GM19467 (cell line): ENCODE measurements at regions not wholly inside any gene's neighbourhood (a gene's known extent, or its start where the extent isn't known, plus 50 kb on each side); places are given as distances from the start of the nearest gene placed in this dataset.

ENCODE experiments used
- ATAC-seq: cut with Tn5 transposase; IDR thresholded peaks from one replicate; pipeline ENCODE4 v1.9.1; 2021; ENCODE audit warnings: mild to moderate bottlenecking, moderate library complexity; ENCODE audit not compliant: unreplicated experiment

DNA sequence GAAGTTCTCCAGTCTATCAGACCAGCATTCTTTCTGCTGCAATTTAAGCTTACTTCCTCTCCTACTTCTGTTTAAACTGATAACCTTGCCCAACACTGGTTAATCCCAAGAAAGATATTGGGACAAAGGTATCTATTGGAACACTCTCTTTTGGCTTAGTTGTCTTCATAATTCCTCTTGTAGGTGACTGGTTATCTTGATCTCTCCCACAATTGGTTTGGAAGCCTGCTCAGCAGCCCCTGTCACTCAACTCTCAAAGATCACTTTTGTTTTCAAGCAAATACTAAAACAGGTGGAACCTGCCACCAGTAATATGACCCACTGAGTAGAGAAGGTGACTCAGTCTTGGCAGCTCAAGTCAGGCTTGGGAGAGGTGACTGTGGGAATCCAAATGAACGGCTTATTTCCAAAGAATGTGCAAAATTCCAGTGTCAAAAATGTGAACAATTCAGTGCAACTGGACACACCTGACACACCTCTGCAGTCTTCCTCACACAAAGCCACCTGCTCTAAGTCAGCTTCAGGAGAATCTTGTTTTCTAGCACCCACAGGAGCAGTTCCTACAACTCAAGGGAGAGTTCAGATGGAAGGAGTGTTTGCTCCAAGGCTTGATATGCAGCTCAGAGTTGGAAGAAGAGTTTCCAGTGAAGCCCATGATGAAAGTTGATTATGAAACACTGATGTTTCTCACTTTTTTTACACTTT is 83.2 kb upstream of the SLC38A2 start:
- ATAC-seq: no peak

DNA sequence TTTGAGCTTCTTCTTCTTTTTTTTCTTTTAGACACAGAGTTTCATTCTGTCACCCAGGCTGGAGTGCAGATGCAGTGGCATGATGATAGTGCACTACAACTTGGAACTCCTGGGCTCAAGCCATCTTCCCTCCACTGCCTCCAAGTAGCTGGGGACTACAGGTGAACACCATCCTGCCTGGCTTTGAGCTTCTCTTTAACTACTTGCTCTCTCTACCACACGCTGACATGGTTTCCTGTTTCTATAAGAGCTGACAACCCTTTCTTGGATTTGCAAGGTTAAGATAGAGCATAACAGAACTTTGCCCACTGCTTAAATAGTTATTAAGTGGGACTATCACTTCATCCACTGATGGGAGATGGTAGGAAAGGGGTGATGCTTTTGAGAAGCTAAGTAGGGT is 82.4 kb upstream of the SLC38A2 start:
- ATAC-seq: no peak

DNA sequence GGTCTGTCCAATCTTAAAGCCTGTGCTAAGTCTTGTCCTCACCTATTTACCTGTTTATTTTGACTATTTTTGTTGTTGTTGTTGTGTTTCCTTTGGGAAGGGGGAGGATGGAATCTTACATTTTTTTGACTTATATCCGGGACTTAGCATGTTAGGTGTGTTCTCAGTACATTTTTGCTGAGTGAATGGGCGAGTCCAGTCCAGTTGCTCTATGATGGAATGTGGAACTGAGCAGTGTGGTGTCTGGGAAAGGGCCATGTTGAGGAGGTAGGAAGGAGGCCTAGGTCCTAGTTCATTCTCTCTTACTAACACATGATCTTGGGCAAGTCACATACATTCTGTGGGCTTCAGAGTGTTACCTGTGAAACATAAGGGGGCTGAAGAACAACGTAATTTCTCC is 80.9 kb upstream of the SLC38A2 start:
- no peak for ATAC-seq

DNA sequence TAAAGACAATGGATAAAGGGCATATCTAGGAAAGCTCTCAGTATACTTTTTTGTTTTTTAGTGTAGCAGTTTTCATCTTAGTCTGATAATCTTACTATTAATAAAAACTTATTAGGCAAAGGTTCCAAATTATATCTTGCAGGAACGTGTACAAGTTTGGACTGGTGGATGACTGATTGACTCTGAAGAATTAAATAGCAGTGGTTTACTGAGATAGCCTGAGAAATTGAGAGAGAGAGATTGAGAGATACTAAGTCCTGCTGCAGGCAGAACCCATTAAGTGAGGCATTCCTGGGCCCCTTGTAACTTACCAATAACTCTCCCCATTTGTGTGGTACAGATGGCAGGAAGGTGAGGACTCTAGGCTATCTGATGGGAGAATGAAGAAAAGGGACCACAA is 80.2 kb upstream of the SLC38A2 start:
- no peak for ATAC-seq

DNA sequence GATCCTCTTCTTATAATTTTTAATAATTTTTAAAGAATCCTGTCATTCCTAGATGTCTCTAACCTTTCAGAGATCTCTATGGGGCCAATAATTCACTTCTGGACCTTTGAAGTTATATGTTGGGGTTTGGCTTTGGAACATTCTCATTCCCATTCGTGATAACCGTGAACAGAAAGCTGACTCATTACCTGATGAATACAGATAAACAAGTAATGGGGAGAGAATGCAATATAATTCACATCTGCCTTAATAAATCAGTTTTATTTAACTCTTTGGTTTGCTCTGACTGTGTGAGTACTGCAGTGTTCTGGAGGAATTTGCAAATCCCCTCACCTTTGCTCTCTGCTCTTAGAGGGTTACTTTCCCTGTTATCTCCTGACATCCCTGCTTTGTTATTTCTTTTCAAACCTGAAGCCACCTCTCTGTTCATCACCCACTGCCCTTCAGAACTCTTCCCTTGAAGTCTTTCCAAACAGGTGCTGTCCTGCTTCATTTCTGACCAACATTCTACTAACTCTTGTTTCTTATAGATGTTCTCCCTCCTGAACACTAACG is 79.6 kb upstream of the SLC38A2 start:
- no peak for ATAC-seq

DNA sequence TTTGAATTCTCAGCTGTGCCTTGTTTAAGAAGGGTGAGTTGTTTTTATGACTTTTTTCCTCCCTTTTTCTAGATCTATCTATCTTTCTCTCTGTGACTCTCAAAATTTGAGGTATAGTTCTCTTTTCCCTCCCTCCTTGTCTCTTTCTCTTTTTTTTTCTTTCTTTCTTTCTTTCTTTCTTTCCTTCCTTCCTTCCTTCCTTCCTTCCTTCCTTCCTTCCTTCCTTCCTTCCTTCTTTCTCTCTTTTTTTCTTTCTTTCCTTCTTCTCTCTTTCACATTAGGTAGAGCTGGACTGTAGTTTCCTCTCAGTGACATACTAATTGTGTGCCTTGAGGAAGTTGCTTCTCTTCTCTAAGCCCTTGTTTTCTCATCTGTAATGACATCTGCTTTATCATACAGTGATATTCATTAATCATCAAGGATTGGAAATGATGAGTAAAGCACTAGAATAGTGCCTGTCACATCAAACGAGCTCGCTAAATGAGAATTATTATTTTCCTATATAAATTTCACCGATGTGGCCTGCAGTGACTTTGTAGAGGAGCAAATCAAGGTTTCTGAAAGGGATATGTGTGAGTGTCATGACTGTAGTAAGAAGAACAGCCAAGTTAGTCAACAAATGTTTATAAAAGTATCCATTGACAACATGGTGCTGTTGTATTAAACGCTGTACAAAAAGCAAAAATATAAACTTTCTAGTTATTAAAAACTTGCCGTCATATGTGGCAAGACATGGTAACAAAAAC is 78.9 kb upstream of the SLC38A2 start:
- ATAC-seq: no peak

DNA sequence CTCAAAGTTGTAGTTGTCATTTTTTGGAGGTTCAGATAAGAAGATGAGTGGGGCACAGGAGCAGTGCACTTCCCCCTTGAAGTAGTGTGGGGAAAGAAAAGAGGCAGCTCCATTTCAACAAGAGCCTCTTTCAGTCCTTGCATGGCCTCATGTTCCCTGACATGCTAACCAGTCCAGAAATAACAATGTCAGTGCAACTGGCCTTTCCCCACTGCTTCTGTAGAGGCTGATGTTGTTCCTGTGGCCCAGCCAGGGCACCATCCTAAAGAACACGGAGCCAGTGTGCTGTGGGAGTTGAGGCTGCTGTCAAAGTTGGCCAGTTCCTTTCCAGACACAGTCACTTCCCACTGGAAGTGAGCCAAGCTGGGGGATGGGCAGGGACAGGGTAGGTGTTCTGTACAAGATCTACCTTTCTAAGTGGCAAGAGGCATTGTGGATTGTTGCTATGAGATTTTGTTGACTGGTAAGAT is 77.7 kb upstream of the SLC38A2 start:
- no peak for ATAC-seq

DNA sequence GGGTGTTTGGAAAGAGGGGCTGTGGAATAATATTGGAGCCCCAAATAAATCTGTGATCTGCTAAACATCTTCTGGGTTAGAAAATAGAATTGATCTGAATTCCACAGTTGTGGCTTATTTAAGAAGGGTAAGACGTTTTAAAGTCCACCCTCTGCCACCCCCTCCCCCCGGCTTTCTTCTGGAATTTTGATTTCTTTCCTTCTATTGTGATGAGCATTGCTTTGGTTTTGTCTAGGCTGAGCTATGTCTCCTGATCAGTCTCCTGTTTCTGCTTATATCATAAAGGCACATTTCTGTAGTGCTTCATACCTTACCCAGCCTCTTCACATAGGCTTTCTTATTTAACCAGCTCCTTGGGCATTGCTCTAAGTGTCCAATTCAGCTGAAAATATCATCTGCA is 77.3 kb upstream of the SLC38A2 start:
- ATAC-seq: no peak

DNA sequence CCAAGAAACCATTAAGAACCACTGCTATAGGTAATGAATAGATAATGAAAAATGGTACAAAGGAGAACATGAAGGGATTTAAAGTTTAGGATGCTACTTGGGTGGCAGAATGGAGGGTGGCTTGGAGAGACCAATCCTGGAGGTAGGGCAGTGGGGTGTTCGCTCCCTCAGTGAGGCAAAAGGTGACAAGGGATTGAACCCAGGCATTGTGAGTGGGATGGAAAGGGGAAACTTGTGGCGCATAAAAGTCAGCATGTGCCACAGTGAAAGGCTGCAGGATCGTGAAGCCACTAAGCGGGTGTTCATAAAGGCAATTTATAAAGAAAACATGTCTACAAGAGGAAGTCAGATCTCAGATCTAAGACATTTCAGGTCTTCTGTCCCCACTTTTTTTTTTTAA is 76.7 kb upstream of the SLC38A2 start:
- no peak for ATAC-seq

DNA sequence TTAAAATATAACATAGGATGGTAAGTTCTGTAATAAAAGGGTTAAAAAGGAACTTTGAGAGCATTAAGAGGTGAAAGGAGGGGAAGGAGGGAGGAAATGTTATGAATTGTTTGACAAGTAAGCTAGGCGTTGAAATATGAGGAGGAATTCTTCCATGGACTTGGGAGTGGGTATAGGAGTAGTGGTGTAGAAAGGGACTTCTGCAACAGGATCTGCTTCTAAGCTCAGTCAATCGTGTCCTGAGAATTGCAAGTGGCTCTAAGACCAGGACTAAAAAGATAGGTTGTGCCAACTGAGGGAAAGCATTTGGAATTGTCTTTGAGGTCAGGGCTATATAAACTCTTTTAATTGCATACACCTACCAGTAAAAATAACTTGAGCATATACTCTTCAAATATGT is 74.1 kb upstream of the SLC38A2 start:
- no peak for ATAC-seq

DNA sequence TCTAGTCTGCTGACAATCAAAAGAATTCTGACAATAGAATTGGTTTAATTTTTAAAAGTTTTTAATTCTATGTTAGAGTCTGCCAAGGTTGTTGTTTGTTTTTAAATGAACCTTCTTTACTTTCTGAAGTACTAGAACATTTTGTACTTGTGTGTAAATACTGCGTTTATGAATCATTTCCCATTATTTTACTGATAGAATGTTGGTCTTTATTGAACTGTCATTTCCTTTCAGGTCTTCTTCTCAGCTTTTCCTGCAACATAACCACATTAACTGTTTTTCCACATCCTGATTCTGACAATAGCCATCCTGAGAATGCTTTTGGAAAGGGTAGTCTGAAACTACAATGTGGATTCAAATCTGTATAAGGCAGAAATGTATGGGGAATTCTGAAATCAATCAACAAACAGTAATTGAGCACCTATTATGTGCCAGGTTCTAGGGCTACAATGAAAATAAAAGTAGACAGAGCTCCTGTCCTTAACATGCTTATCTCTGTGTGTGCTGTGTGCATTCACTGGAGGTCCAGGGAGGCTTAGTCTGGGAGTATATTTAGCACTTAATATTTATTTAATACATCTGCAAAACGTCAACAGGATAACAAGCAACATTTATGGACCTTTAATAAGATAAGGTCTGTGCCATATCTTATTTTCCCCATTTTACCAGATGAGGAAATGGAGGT is 73.1 kb upstream of the SLC38A2 start:
- ATAC-seq: no peak

DNA sequence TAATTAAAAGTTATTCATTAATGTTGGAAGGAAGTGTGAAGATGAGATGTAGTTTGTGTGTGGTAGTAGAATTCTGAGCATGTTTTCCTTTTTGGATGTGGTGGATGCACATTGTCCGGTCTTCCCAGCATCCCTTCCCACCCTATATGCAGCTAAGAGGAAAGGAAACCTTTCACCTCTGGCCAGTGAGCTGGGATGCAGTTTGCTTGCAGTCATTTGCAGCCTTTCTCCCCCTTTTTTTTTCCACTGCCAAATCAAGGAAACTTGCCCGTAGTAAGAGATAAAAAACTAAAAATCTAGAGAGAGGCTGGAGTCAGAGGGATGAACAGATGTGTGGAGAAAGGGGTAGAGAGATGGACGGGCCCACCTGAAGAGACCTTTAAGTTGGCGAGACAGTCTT is 72.5 kb upstream of the SLC38A2 start:
- no peak for ATAC-seq

DNA sequence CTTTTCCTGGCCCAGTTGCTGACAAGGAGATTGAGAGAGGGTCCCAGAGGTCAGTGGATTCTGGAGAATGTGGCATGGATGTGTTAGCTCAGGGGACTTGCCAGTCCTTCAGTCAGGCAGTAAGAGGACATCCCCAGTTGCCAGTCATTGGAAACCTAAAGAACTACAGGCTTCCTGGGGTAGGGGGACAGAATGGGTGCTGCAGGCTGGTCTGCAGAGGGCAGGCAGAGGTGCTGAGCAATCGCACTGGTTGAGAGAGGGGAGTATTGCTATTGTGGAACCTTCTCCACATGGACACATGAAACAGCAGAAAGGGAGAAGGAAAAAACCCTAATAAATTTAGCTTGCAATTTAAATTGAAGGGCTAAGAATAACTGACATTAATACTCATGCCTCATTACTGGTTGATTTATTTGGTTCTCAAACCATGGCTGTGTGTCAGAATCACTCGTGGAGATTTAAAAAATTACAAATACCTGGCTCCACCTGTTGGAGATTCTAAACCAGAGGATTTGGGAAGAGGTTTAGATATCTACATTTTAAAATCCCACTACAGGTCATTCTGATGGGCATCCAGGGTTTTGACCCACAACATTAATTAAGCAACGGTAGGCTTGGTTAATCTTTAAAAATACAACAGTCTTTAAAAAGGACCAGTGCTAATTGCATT is 71.2 kb upstream of the SLC38A2 start:
- ATAC-seq: no peak

DNA sequence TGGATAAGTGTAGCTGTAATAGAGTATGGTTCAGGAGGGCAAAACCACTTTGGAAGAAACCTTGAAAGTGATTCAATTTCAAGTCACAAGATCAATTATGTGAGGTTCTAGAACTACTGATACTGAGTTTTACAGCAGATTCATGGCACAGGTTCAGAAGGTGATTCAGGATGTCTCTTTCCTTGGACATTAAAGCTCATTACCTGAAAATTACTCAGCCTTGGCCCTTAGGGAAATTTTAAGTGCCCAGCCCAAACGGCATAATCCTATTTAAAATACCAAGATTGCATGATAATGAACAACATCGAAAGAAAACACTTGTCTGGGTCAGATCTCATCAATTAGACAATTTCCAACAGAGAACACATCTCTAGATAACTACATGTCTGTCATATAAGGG is 70.2 kb upstream of the SLC38A2 start:
- no peak for ATAC-seq

DNA sequence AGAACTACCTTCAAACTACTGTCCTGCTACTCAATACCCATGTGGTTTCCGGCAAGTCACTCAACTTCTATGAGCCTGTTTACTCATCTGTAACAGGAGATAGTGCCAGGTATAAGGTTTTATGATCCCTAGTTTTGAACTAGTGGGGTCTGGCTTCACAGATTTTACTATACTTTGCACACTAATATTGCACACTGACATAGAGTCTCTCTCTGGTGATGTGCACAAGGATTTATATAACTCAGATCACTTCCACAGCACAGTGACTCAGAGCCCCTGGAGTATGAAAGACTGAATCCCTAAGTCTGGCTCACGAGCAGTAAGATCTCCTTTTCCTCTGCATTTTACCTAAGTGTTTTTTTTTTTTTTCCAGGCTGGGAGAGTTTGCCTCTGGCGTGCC is 69.7 kb upstream of the SLC38A2 start:
- ATAC-seq: no peak

DNA sequence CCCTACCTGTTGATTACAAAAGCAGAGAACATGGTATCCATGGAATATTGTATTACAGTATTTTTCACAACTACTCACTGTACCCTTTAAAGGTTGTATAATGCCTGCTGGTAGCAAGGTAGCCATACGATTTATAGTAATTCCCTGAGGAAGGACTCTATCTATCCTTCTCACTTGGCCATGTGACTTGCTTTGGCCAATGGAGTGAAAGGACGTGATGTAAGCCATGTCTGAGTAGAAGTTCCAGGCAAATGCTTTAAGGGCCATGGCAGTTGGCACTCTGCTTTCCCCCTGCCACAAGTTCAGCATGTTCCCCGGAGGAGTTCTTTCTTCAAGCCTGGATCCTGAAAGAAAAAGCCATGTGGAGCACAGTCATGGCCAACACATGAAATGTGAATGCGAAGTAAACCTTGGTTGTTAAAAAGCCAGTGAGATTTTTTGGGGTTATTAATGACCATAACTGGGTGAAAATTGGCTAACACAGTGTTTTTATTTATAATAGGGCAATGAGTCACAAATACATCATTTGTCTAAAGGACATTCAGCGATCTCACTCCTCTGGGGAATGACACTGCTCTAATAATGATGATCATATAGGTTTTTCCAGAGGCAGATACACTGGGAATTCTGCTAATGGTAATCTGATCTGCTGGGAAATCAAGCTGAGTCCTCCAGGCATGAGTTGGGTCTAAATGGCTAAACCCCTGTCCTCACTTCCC is 67.4 kb upstream of the SLC38A2 start:
- ATAC-seq: no peak

DNA sequence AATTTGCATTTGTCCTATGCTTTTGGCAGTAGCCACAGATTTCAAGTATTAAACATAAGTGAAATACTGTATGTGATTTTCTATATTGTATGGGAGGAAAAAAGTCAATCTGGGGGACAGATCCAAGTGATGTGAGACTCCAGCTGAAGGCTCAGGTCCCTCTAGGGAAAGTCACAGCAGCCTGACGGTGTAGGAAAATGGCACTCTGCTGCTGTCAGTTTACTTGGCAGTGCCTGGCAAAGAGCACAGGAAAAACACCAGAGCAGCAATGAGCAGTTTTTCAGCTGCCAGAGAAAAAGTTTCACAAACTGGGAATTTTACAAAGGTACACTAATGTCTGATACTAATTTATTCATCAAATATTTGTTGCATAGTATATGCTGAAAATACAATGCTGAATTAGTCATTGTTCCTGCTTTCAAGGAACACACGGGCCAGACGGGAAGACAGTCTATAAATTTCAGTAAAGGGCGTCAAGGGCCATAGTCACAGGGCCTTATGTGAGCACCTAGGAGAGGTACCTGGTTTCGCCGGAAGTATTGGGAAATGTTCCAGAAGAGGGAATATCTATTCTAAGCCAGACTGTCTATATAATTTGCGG is 66.2 kb upstream of the SLC38A2 start:
- ATAC-seq: no peak

DNA sequence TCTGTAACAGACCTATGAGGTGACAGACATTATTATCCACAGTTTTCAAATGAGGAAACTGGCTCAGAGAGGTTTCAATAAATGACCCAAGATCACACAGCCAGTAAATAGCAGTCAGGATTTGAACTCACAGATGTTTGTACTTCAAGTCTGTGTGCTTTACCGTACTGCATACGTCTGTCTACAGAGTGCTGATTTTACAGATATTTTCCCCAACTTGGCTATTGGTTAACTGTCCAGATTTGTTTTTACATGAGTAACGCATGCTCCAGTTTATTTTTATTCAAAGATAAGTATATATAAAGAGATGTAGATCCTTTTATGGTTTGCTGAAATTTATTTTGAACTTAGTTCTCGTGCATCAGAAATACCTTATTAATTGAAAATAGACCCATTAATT is 65.7 kb upstream of the SLC38A2 start:
- ATAC-seq: no peak

DNA sequence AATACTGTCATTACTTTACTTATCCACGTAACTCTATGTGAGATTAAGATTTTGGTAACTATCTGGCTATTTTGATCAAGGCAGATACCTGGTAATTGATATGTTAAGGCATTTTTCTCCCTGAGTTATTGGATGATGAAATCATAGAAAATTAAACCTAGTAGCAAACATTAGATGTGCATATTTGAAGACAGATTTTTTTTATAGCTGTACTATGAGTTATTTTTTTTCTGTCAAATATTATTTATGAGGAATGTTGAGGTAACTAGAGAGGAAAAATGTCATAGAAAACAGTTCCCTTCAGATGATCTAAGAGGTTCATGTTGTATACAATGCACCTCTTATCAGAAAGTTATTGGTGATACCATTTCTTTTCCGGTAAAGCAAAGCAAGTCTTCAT is 64.9 kb upstream of the SLC38A2 start:
- ATAC-seq: no peak

DNA sequence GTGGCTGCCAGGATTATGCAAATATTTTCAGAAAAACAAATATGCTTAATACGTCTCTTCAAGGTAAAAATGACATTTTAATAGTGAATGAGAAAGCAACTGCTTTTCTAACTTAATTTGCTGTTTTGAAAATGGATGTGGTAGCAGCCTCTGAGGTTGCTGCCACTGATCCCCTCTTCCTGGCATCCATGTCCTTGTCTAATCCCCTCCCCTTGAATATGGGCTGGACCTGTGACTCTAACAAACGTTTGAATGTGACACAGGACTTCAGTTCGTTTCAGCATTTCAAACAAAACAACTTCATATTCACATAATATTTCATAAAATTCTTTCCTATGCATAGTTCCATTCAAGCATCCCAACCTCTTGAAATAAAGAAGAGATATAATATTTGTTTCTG is 64.2 kb upstream of the SLC38A2 start:
- ATAC-seq: no peak
